Suprapubic skin (tissue), 3 donors: ENCODE measurements at regions not wholly inside any gene's neighbourhood (a gene's known extent, or its start where the extent isn't known, plus 50 kb on each side); places are given as distances from the start of the nearest gene placed in this dataset.

Experiments used
- EP300 ChIP-seq: sonication (generic); formaldehyde crosslinking; IDR thresholded peaks from one replicate; pipeline ENCODE4 v1.6.1; 2017; ENCODE audit warnings: antibody characterized with exemption
- POLR2A ChIP-seq, 2 donors: fragments of 450-650 bp; IDR thresholded peaks; one replicate each; pipeline ENCODE4 v1.6.1; 2017; ENCODE audit warnings: antibody characterized with exemption in 2 of 2, mild to moderate bottlenecking in 2 of 2, moderate library complexity in 2 of 2
- TF ChIP-seq, protein P1 (sequence below), 2 donors: fragments of 200-600 bp in 1 of 2; fragments of 450-650 bp in 1 of 2; sonication (generic) in 1 of 2; IDR thresholded peaks; one replicate each; pipeline ENCODE4 v1.5.1; 2016 to 2019; ENCODE audit warnings: antibody characterized with exemption in 2 of 2, mild to moderate bottlenecking in 1 of 2, moderate library complexity in 1 of 2

DNA sequence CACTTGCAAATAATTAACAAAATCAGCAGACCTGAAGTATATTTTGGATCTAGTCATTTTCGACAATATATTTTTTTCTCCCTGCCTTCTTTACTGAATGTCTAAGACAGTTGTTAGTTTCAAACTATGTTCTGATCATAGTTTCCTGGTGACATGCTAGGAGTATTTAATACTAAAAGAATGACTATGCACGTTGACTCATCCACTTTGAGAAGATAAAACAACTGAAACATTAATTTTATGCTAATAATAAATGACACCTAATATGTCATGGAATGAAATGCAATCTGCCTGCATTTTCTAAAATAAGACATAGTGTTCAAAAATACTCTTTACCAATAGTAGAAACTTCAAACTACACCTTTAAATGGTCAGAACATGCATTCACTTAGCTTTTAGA, 2123.7 kb upstream of the C9orf72 start:
- TF ChIP-seq POLR2A (IDR thresholded peaks at IDR 0.05) = no peak
- TF ChIP-seq, protein P1, sequence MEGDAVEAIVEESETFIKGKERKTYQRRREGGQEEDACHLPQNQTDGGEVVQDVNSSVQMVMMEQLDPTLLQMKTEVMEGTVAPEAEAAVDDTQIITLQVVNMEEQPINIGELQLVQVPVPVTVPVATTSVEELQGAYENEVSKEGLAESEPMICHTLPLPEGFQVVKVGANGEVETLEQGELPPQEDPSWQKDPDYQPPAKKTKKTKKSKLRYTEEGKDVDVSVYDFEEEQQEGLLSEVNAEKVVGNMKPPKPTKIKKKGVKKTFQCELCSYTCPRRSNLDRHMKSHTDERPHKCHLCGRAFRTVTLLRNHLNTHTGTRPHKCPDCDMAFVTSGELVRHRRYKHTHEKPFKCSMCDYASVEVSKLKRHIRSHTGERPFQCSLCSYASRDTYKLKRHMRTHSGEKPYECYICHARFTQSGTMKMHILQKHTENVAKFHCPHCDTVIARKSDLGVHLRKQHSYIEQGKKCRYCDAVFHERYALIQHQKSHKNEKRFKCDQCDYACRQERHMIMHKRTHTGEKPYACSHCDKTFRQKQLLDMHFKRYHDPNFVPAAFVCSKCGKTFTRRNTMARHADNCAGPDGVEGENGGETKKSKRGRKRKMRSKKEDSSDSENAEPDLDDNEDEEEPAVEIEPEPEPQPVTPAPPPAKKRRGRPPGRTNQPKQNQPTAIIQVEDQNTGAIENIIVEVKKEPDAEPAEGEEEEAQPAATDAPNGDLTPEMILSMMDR (IDR thresholded peaks at IDR 0.05) = no peak
- TF ChIP-seq EP300 = no peak
